OCI-LY3 (cell line): ENCODE measurements at regions not wholly inside any gene's neighbourhood (a gene's known extent, or its start where the extent isn't known, plus 50 kb on each side); places are given as distances from the start of the nearest gene placed in this dataset.

Experiments
- EZH2phosphoT487 ChIP-seq: fragments of 200-600 bp; shearing (Covaris generic); IDR thresholded peaks from 2 replicates; pipeline ENCODE4 v1.6.1; 2018; ENCODE audit warnings: antibody characterized with exemption, mixed run types, low read depth
- TF ChIP-seq, protein P1 (sequence below): fragments of 200-600, 300-600 bp; sonication (generic); IDR thresholded peaks from 2 replicates; pipeline ENCODE4 v1.5.1; 2014; ENCODE audit warnings: antibody characterized with exemption, low read length, low read depth

- TF ChIP-seq, protein P1, sequence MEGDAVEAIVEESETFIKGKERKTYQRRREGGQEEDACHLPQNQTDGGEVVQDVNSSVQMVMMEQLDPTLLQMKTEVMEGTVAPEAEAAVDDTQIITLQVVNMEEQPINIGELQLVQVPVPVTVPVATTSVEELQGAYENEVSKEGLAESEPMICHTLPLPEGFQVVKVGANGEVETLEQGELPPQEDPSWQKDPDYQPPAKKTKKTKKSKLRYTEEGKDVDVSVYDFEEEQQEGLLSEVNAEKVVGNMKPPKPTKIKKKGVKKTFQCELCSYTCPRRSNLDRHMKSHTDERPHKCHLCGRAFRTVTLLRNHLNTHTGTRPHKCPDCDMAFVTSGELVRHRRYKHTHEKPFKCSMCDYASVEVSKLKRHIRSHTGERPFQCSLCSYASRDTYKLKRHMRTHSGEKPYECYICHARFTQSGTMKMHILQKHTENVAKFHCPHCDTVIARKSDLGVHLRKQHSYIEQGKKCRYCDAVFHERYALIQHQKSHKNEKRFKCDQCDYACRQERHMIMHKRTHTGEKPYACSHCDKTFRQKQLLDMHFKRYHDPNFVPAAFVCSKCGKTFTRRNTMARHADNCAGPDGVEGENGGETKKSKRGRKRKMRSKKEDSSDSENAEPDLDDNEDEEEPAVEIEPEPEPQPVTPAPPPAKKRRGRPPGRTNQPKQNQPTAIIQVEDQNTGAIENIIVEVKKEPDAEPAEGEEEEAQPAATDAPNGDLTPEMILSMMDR = peak; percentile 46
- TF ChIP-seq EZH2phosphoT487 = no peak
These were observed 59.0 kb upstream of the EN2 start for GRCh38 chr7:155398944-155399343.
